Karpas-422 (cell line): ENCODE measurements at regions not wholly inside any gene's neighbourhood (a gene's known extent, or its start where the extent isn't known, plus 50 kb on each side); places are given as distances from the start of the nearest gene placed in this dataset.
A peak's percentile ranks its signal among the peaks of the same experiment; 100 is the strongest.
"Not testable (repeated sequence)": the region's sequence is repeated elsewhere in the genome, so short reads cannot be mapped to it uniquely, and the experiment has no call there.

Experiments used
- DNase-seq: peaks from one replicate; pipeline ENCODE4 v3.0.0-alpha.2; 2015
- H2AFZ ChIP-seq: fragments of 200-600 bp; sonication (generic); 2 replicates; pipeline ENCODE4 v1.6.1; 2014; ENCODE audit warnings: antibody characterized with exemption, low read length, mixed read lengths
- H3K27ac ChIP-seq: fragments of 200-600 bp; sonication (generic); 2 replicates; pipeline ENCODE4 v1.5.1; 2014; ENCODE audit warnings: mild to moderate bottlenecking, low read length, moderate library complexity
- H3K27me3 ChIP-seq: fragments of 200-600 bp; sonication (generic); 2 replicates; pipeline ENCODE4 v1.6.1; 2014; ENCODE audit warnings: low read length, mixed read lengths
- H3K36me3 ChIP-seq: fragments of 200-600 bp; sonication (generic); 2 replicates; pipeline ENCODE4 v1.6.1; 2014; ENCODE audit warnings: low read length, mixed read lengths; ENCODE audit not compliant: insufficient read depth
- H3K4me1 ChIP-seq: fragments of 200-600 bp; sonication (generic); 2 replicates; pipeline ENCODE4 v1.6.1; 2014; ENCODE audit warnings: mild to moderate bottlenecking, low read length, mixed read lengths
- H3K4me2 ChIP-seq: fragments of 200-600 bp; sonication (generic); 2 replicates; pipeline ENCODE4 v1.6.1; 2014; ENCODE audit warnings: low read length, low read depth, mild to moderate bottlenecking; ENCODE audit not compliant: poor library complexity, severe bottlenecking
- H3K4me3 ChIP-seq: fragments of 200-600 bp; sonication (generic); 2 replicates; pipeline ENCODE4 v1.5.1; 2014; ENCODE audit warnings: mild to moderate bottlenecking, antibody characterized with exemption, low read length, mixed read lengths
- H3K79me2 ChIP-seq: fragments of 200-600 bp; sonication (generic); 2 replicates; pipeline ENCODE4 v1.6.1; 2014; ENCODE audit warnings: mild to moderate bottlenecking, low read length, mixed read lengths
- H3K9ac ChIP-seq: fragments of 200-600 bp; sonication (generic); 2 replicates; pipeline ENCODE4 v1.6.0; 2014; ENCODE audit warnings: low read length
- H3K9me2 ChIP-seq: fragments of 200-600 bp; sonication (generic), shearing (Covaris generic); replicated peaks from 2 replicates; pipeline ENCODE4 v1.6.0; 2014; ENCODE audit warnings: mild to moderate bottlenecking, low read length, moderate library complexity; ENCODE audit not compliant: insufficient read depth
- H3K9me3 ChIP-seq: fragments of 300-700, 200-600 bp; sonication (generic); 2 replicates; pipeline ENCODE4 v1.6.1; 2014; ENCODE audit warnings: low read length, mixed read lengths
- H4K20me1 ChIP-seq: fragments of 200-600 bp; sonication (generic); 2 replicates; pipeline ENCODE4 v1.6.1; 2014; ENCODE audit warnings: mild to moderate bottlenecking, antibody characterized with exemption, low read length, low read depth; ENCODE audit not compliant: insufficient read depth

GRCh38 chr6:27754408-27754782 lies 157.8 kb downstream of the OR2B2 start:
- H3K4me3 ChIP-seq = peak overlapping the region; percentile 84
- H2AFZ ChIP-seq = no peak overlapping the region
- H3K9me3 ChIP-seq = no peaks in the 10 kb centered on the region
- no peak for DNase-seq
- no peaks in the 10 kb centered on the region for H4K20me1 ChIP-seq
- peaks cover 24% of the 10 kb centered on the region for H3K4me1 ChIP-seq
- H3K27me3 ChIP-seq = no peaks in the 10 kb centered on the region
- H3K9me2 ChIP-seq = no peaks in the 10 kb centered on the region
- no peaks in the 10 kb centered on the region for H3K79me2 ChIP-seq
- peak overlapping the region; percentile 99 for H3K4me2 ChIP-seq
- no peak overlapping the region for H3K27ac ChIP-seq
- H3K9ac ChIP-seq = peak overlapping the region; percentile 66; the same call in 1 of the 2 replicates
- no peaks in the 10 kb centered on the region for H3K36me3 ChIP-seq

- H3K9me2 ChIP-seq = no peaks in the 10 kb centered on the region
- H3K79me2 ChIP-seq = no peaks in the 10 kb centered on the region
- no peaks in the 10 kb centered on the region for H3K36me3 ChIP-seq
- no peaks in the 10 kb centered on the region for H4K20me1 ChIP-seq
- no peaks in the 10 kb centered on the region for H3K27me3 ChIP-seq
- H3K4me2 ChIP-seq = peak overlapping the region; percentile 99
- H3K9me3 ChIP-seq = no peaks in the 10 kb centered on the region
- no peak overlapping the region for H3K27ac ChIP-seq
- H3K9ac ChIP-seq = peak overlapping the region; percentile 66
- H3K4me3 ChIP-seq = peak overlapping the region; percentile 84
- peak overlapping the region; percentile 77; the same call in 1 of the 2 replicates for H2AFZ ChIP-seq
- peaks cover 24% of the 10 kb centered on the region for H3K4me1 ChIP-seq
- DNase-seq = peak; percentile 91
Measured at GRCh38 chr6:27753668-27754407, 158.4 kb downstream of the OR2B2 start.

GRCh38 chr6:27752038-27752885 lies 159.9 kb downstream of the OR2B2 start:
- no peaks in the 10 kb centered on the region for H4K20me1 ChIP-seq
- peak overlapping the region; percentile 82 for H3K9ac ChIP-seq
- H3K27me3 ChIP-seq = no peaks in the 10 kb centered on the region
- peak overlapping the region; percentile 99 for H3K4me2 ChIP-seq
- H3K9me3 ChIP-seq = no peaks in the 10 kb centered on the region
- H3K36me3 ChIP-seq = no peaks in the 10 kb centered on the region
- H3K27ac ChIP-seq = no peak overlapping the region
- H3K9me2 ChIP-seq = no peaks in the 10 kb centered on the region
- peak overlapping the region; percentile 84 for H3K4me3 ChIP-seq
- H2AFZ ChIP-seq = peak overlapping the region; percentile 99; the same call in 1 of the 2 replicates
- H3K4me1 ChIP-seq = peaks cover 24% of the 10 kb centered on the region
- DNase-seq = peak; percentile 89
- H3K79me2 ChIP-seq = no peaks in the 10 kb centered on the region

- Histone ChIP-seq H3K9ac (no peak overlapping the region), H3K79me2 (no peaks in the 10 kb centered on the region), H3K4me1 (peaks cover 11% of the 10 kb centered on the region), H3K9me3 (no peaks in the 10 kb centered on the region), H3K27ac (no peak overlapping the region), H3K36me3 (no peaks in the 10 kb centered on the region), H2AFZ (no peak overlapping the region), H3K4me2 (no peak overlapping the region), H3K4me3 (no peak overlapping the region), H4K20me1 (no peaks in the 10 kb centered on the region), H3K27me3 (no peaks in the 10 kb centered on the region), H3K9me2 (no peaks in the 10 kb centered on the region)
- DNase-seq = no peak
Measured at GRCh38 chr6:27748661-27749060, 163.5 kb downstream of the OR2B2 start.

GRCh38 chr6:27747637-27748036 lies 164.6 kb downstream of the OR2B2 start:
- no peaks in the 10 kb centered on the region for H3K79me2 ChIP-seq
- H3K9me3 ChIP-seq = no peaks in the 10 kb centered on the region
- H3K4me3 ChIP-seq = no peak overlapping the region
- H3K27me3 ChIP-seq = no peaks in the 10 kb centered on the region
- no peak overlapping the region for H3K27ac ChIP-seq
- no peaks in the 10 kb centered on the region for H3K9me2 ChIP-seq
- no peak overlapping the region for H3K4me2 ChIP-seq
- peaks cover 3% of the 10 kb centered on the region; the same call in 1 of the 2 replicates for H3K4me1 ChIP-seq
- H4K20me1 ChIP-seq = no peaks in the 10 kb centered on the region
- no peaks in the 10 kb centered on the region for H3K36me3 ChIP-seq
- no peak overlapping the region for H3K9ac ChIP-seq
- no peak for DNase-seq
- no peak overlapping the region for H2AFZ ChIP-seq

- not testable (repeated sequence) for H3K9me3 ChIP-seq, H2AFZ ChIP-seq, DNase-seq
Measured at GRCh38 chr6:27746860-27747259, 165.3 kb downstream of the OR2B2 start.

GRCh38 chr6:27743787-27744186 lies 168.4 kb downstream of the OR2B2 start:
- no peak overlapping the region for H3K4me3 ChIP-seq
- no peaks in the 10 kb centered on the region for H3K9me3 ChIP-seq
- no peak overlapping the region for H2AFZ ChIP-seq
- H3K4me1 ChIP-seq = no peaks in the 10 kb centered on the region
- no peak overlapping the region for H3K9ac ChIP-seq
- H3K36me3 ChIP-seq = no peaks in the 10 kb centered on the region
- H3K79me2 ChIP-seq = no peaks in the 10 kb centered on the region
- H3K4me2 ChIP-seq = no peak overlapping the region
- no peak for DNase-seq
- no peaks in the 10 kb centered on the region for H3K9me2 ChIP-seq
- H3K27ac ChIP-seq = no peak overlapping the region
- no peaks in the 10 kb centered on the region for H4K20me1 ChIP-seq
- H3K27me3 ChIP-seq = no peaks in the 10 kb centered on the region

More at GRCh38 chr6:27746860-27747259, 165.3 kb downstream of the OR2B2 start:
- not testable (repeated sequence) for H3K4me1 ChIP-seq, H3K27me3 ChIP-seq, H3K4me3 ChIP-seq, H3K36me3 ChIP-seq, H3K9me2 ChIP-seq, H3K79me2 ChIP-seq, H3K27ac ChIP-seq, H3K4me2 ChIP-seq, H3K9ac ChIP-seq, H4K20me1 ChIP-seq

- Histone ChIP-seq H2AFZ (no peak overlapping the region), H3K4me2 (no peak overlapping the region)
Measured at GRCh38 chr6:27742833-27743573, 169.2 kb downstream of the OR2B2 start.

More at GRCh38 chr6:27742833-27743573, 169.2 kb downstream of the OR2B2 start:
- H4K20me1 ChIP-seq = no peaks in the 10 kb centered on the region
- H3K36me3 ChIP-seq = no peaks in the 10 kb centered on the region
- H3K9me2 ChIP-seq = no peaks in the 10 kb centered on the region
- H3K9me3 ChIP-seq = no peaks in the 10 kb centered on the region
- H3K27me3 ChIP-seq = no peaks in the 10 kb centered on the region
- no peak for DNase-seq
- H3K4me1 ChIP-seq = no peaks in the 10 kb centered on the region
- H3K27ac ChIP-seq = no peak overlapping the region
- H3K9ac ChIP-seq = no peak overlapping the region
- H3K4me3 ChIP-seq = no peak overlapping the region
- H3K79me2 ChIP-seq = no peaks in the 10 kb centered on the region
